Fibroblast of lung (primary cell): ENCODE measurements at regions not wholly inside any gene's neighbourhood (a gene's known extent, or its start where the extent isn't known, plus 50 kb on each side); places are given as distances from the start of the nearest gene placed in this dataset.

Source experiments
- DNase-seq, 2 donors: peaks; one replicate each; pipeline versions ENCODE4 v3.0.0 to v3.0.0-alpha.2; 2010; ENCODE audit warnings: low read depth in 2 of 2
- H2AFZ ChIP-seq: 2 replicates; pipeline ENCODE4 v1.5.1; 2012; ENCODE audit warnings: low read length, control low read depth, inconsistent platforms
- H3K27ac ChIP-seq: 2 replicates; pipeline ENCODE4 v1.5.1; 2011; ENCODE audit warnings: low read length, control low read depth; ENCODE audit not compliant: insufficient read depth
- H3K27me3 ChIP-seq: 2 replicates; pipeline ENCODE4 v1.5.1; 2011; ENCODE audit warnings: mild to moderate bottlenecking, low read length; ENCODE audit not compliant: control insufficient read depth, insufficient read depth
- H3K36me3 ChIP-seq: 2 replicates; pipeline ENCODE4 v1.5.1; 2011; ENCODE audit warnings: low read length; ENCODE audit not compliant: control insufficient read depth, insufficient read depth
- H3K4me1 ChIP-seq: 2 replicates; pipeline ENCODE4 v1.5.1; 2011; ENCODE audit warnings: low read length; ENCODE audit not compliant: control insufficient read depth, insufficient read depth; ENCODE audit errors: extremely low read depth
- H3K4me2 ChIP-seq: 2 replicates; pipeline ENCODE4 v1.5.1; 2011; ENCODE audit warnings: low read length, control low read depth; ENCODE audit not compliant: insufficient read depth; ENCODE audit errors: extremely low read depth
- H3K4me3 ChIP-seq, 4 experiments: fragments of 200-600 bp in 1 of 4; sonication (generic) in 1 of 4; replicated peaks in 1 of 4; 2 replicates each; pipeline ENCODE4 v1.5.1; 2011 to 2016; ENCODE audit warnings: low read length in 4 of 4, low read depth in 3 of 4, mild to moderate bottlenecking in 3 of 4, control low read depth in 2 of 4, inconsistent platforms in 1 of 4, mixed read lengths in 1 of 4; ENCODE audit not compliant: insufficient read depth in 1 of 4; ENCODE audit errors: control extremely low read depth in 1 of 4
- H3K79me2 ChIP-seq: 2 replicates; pipeline ENCODE4 v1.5.1; 2012; ENCODE audit warnings: mild to moderate bottlenecking, low read length, inconsistent platforms; ENCODE audit not compliant: control insufficient read depth, insufficient read depth
- H3K9ac ChIP-seq: 2 replicates; pipeline ENCODE4 v1.5.1; 2011; ENCODE audit warnings: mild to moderate bottlenecking, low read length, control low read depth; ENCODE audit not compliant: insufficient read depth
- H3K9me3 ChIP-seq: 2 replicates; pipeline ENCODE4 v1.5.1; 2012; ENCODE audit warnings: low read depth, low read length; ENCODE audit not compliant: control insufficient read depth, insufficient read depth
- H4K20me1 ChIP-seq: 2 replicates; pipeline ENCODE4 v1.5.1; 2011; ENCODE audit warnings: low read length; ENCODE audit not compliant: control insufficient read depth, insufficient read depth; ENCODE audit errors: extremely low read depth
- EZH2 ChIP-seq: IDR thresholded peaks from 2 replicates; pipeline ENCODE4 v1.5.1; 2012; ENCODE audit warnings: low read length, control low read depth, mild to moderate bottlenecking; ENCODE audit errors: missing control alignments
- TF ChIP-seq, protein P1 (sequence below), 2 donors: IDR thresholded peaks in 1 of 2; conservative IDR thresholded peaks in 1 of 2; 1 replicate in 1 of 2; 2 replicates in 1 of 2; pipeline ENCODE4 v1.5.1; 2011 to 2012; ENCODE audit warnings: low read length in 2 of 2, control low read depth in 1 of 2, inconsistent platforms in 1 of 2, low read depth in 1 of 2, mild to moderate bottlenecking in 1 of 2

DNA sequence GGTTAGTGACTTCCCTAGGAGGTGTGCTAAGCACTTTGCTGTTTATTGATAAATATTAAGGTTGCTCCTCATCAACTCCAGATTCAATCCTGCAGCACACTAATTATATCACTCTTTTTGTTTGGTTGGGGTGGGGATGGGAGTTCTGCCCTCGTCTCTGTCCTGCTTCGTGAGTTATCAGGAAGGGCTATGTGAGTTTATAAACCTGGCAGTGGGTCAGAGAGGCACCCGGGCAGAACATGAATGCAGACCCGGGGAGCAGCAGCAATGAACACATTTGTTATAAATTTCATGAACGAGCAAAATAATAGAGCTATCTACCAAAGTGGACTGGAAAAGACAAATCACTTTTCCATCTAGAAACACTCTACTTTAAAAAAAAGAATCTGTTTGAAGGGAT lies 125.5 kb upstream of the WWC1 start:
- Histone ChIP-seq H3K79me2 (no peaks in the 10 kb centered on the region), H3K4me1 (no peaks in the 10 kb centered on the region), H3K4me3 (no peak overlapping the region), H3K36me3 (no peaks in the 10 kb centered on the region), H3K9ac (no peak overlapping the region), H3K27me3 (no peaks in the 10 kb centered on the region), H3K27ac (no peak overlapping the region), H3K9me3 (no peaks in the 10 kb centered on the region), H3K4me2 (no peak overlapping the region), H4K20me1 (no peaks in the 10 kb centered on the region), H2AFZ (no peak overlapping the region)
- TF ChIP-seq EZH2, result no peak
- TF ChIP-seq, protein P1, sequence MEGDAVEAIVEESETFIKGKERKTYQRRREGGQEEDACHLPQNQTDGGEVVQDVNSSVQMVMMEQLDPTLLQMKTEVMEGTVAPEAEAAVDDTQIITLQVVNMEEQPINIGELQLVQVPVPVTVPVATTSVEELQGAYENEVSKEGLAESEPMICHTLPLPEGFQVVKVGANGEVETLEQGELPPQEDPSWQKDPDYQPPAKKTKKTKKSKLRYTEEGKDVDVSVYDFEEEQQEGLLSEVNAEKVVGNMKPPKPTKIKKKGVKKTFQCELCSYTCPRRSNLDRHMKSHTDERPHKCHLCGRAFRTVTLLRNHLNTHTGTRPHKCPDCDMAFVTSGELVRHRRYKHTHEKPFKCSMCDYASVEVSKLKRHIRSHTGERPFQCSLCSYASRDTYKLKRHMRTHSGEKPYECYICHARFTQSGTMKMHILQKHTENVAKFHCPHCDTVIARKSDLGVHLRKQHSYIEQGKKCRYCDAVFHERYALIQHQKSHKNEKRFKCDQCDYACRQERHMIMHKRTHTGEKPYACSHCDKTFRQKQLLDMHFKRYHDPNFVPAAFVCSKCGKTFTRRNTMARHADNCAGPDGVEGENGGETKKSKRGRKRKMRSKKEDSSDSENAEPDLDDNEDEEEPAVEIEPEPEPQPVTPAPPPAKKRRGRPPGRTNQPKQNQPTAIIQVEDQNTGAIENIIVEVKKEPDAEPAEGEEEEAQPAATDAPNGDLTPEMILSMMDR (conservative IDR thresholded peaks at IDR 0.05 in 1 of 2, IDR thresholded peaks at IDR 0.05 in 1 of 2; ENCODE audit: low read depth in 1 of 2, low read length in 2 of 2), result no peak
- no peak for DNase-seq

DNA sequence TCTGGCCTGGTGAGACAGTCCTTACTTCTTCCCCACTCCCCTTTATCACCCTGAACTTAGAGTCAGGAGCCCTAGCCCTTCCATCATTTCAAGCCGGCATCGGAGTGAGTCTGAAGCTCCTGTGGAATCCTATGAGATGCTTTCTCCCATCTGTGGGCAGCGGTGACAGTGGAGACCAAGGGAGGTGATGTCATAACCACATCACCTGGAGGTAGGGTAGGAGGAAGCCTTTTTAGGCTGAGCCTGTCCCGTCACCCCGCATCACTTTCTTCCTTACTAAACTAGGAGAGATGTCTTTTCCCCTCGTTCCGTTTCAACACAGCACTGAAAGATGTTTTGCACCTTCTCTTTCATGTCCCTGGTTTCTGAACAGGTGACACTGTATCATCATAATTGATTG lies 124.1 kb upstream of the WWC1 start:
- Histone ChIP-seq H3K36me3 (no peaks in the 10 kb centered on the region), H3K27me3 (no peaks in the 10 kb centered on the region), H4K20me1 (no peaks in the 10 kb centered on the region), H3K27ac (no peak overlapping the region), H3K79me2 (no peaks in the 10 kb centered on the region), H3K4me1 (no peaks in the 10 kb centered on the region), H2AFZ (no peak overlapping the region), H3K9me3 (no peaks in the 10 kb centered on the region), H3K9ac (no peak overlapping the region), H3K4me3 (no peak overlapping the region), H3K4me2 (no peak overlapping the region)
- no peak for DNase-seq
- no peak for TF ChIP-seq EZH2
- TF ChIP-seq, protein P1 (conservative IDR thresholded peaks at IDR 0.05 in 1 of 2, IDR thresholded peaks at IDR 0.05 in 1 of 2; ENCODE audit: low read depth in 1 of 2, low read length in 2 of 2), result no peak

DNA sequence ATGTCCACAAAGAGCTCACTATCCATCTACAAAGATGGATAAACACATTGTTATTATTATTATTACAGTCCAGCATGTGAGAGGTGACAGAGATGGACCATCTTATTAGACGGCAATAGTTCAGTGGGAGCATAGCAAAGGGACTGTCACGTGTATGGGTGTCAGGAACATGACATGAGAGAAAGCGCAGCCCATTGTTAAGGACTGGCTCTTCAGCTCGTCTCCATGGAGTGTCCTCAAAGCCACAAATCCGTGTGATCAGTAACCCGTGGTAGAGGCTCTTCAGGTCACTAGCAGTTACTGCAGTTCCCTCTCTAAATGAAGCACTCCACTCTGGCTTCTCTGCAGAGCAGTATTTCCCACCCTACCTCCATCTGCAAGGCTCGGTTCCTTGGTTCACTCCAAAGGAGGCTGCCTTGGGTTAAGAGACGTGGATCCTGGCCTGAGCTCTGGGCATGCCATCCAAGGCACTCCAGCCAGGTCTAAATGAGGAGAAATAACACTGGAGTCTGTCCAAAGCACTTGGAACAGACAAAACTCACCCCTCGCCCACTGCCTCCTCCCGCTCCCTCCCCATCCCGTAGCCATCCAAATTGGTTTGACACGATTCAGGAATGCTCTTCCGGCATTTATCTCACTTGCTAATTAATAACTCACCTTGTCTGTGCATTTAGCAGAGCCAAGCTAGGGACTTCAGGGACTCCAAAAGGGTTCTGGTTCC lies 122.3 kb upstream of the WWC1 start:
- Histone ChIP-seq H3K79me2 (no peaks in the 10 kb centered on the region), H2AFZ (no peak overlapping the region), H3K9ac (no peak overlapping the region), H3K27me3 (no peaks in the 10 kb centered on the region), H3K4me3 (no peak overlapping the region), H3K4me2 (no peak overlapping the region), H3K36me3 (no peaks in the 10 kb centered on the region), H3K27ac (no peak overlapping the region), H4K20me1 (no peaks in the 10 kb centered on the region), H3K9me3 (no peaks in the 10 kb centered on the region), H3K4me1 (no peaks in the 10 kb centered on the region)
- TF ChIP-seq, protein P1 (conservative IDR thresholded peaks at IDR 0.05 in 1 of 2, IDR thresholded peaks at IDR 0.05 in 1 of 2; ENCODE audit: low read depth in 1 of 2, low read length in 2 of 2), result no peak
- TF ChIP-seq EZH2, result no peak
- no peak for DNase-seq
